ENCODE measurements at regions not wholly inside any gene's neighbourhood (a gene's known extent, or its start where the extent isn't known, plus 50 kb on each side); places are given as distances from the start of the nearest gene placed in this dataset.

DNA sequence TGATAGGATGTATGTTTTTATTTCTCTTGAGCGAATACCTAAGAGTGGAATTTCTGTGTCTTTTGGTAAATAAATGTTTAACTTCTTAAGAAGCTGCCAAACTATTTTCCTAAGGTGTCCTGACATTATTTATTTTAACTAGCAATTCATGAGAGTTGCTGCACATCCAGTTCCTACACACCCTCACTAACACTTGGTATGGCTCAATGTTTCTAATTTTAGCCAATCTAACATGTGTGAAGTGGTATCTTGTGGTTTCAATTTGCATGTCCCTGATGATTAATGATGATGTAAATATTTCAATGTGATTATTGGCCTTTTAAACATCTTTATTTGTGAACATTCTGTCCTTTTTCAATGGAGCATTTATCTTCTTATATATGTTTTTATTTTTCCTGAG lies 2095.5 kb upstream of the C9orf72 start:
- H3K4me3 ChIP-seq (ENCODE audit: control insufficient read depth, low read depth, low read length) = no peak overlapping the region
- TF ChIP-seq, protein P1, sequence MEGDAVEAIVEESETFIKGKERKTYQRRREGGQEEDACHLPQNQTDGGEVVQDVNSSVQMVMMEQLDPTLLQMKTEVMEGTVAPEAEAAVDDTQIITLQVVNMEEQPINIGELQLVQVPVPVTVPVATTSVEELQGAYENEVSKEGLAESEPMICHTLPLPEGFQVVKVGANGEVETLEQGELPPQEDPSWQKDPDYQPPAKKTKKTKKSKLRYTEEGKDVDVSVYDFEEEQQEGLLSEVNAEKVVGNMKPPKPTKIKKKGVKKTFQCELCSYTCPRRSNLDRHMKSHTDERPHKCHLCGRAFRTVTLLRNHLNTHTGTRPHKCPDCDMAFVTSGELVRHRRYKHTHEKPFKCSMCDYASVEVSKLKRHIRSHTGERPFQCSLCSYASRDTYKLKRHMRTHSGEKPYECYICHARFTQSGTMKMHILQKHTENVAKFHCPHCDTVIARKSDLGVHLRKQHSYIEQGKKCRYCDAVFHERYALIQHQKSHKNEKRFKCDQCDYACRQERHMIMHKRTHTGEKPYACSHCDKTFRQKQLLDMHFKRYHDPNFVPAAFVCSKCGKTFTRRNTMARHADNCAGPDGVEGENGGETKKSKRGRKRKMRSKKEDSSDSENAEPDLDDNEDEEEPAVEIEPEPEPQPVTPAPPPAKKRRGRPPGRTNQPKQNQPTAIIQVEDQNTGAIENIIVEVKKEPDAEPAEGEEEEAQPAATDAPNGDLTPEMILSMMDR (conservative IDR thresholded peaks at IDR 0.05; ENCODE audit: control insufficient read depth, insufficient read depth, low read depth, low read length) = no peak
- peak; percentile 59 for DNase-seq (ENCODE audit: low read depth)

DNA sequence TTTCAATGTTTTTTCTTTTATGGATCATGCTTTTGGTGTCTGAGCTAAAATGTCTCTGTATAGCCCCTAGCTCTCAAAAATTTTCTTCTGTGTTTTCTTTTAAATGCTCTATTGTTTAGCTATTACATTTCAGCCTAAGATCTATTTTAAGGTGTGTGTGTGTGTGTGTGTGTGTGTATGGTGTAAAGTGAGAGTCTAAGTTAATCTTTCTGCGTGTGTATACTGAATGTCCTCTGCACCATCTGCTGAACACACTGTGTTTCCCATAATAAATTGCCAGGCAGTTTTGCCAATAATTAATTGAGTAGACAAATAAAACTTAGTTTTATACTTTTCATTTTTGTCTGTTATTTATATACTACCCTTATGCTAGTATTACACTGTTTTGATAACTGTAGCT lies 2096.3 kb upstream of the C9orf72 start:
- DNase-seq (ENCODE audit: low read depth) = no peak
- TF ChIP-seq, protein P1 (conservative IDR thresholded peaks at IDR 0.05; ENCODE audit: control insufficient read depth, insufficient read depth, low read depth, low read length) = no peak
- H3K4me3 ChIP-seq (ENCODE audit: control insufficient read depth, low read depth, low read length) = no peak overlapping the region

- TF ChIP-seq, protein P1 (conservative IDR thresholded peaks at IDR 0.05; ENCODE audit: control insufficient read depth, insufficient read depth, low read depth, low read length) = no peak
- no peak overlapping the region for H3K4me3 ChIP-seq (ENCODE audit: control insufficient read depth, low read depth, low read length)
- DNase-seq (ENCODE audit: low read depth) = no peak
Observed at GRCh38 chr9:29685531-29685930, 2112.2 kb upstream of the C9orf72 start.

- no peak for DNase-seq (ENCODE audit: low read depth)
- H3K4me3 ChIP-seq (ENCODE audit: control insufficient read depth, low read depth, low read length) = no peak overlapping the region
- TF ChIP-seq, protein P1 (conservative IDR thresholded peaks at IDR 0.05; ENCODE audit: control insufficient read depth, insufficient read depth, low read depth, low read length) = no peak
Observed at GRCh38 chr9:29691145-29691544, 2117.9 kb upstream of the C9orf72 start.

GRCh38 chr9:29691758-29692407 lies 2118.6 kb upstream of the C9orf72 start:
- H3K4me3 ChIP-seq (ENCODE audit: control insufficient read depth, low read depth, low read length) = no peak overlapping the region
- DNase-seq (ENCODE audit: low read depth) = peak; percentile 49
- TF ChIP-seq, protein P1 (conservative IDR thresholded peaks at IDR 0.05; ENCODE audit: control insufficient read depth, insufficient read depth, low read depth, low read length) = peak; percentile 57

- no peak overlapping the region for H3K4me3 ChIP-seq (ENCODE audit: control insufficient read depth, low read depth, low read length)
- TF ChIP-seq, protein P1 (conservative IDR thresholded peaks at IDR 0.05; ENCODE audit: control insufficient read depth, insufficient read depth, low read depth, low read length) = no peak
- DNase-seq (ENCODE audit: low read depth) = peak; percentile 48
Observed at GRCh38 chr9:29697011-29697410, 2123.7 kb upstream of the C9orf72 start.

DNA sequence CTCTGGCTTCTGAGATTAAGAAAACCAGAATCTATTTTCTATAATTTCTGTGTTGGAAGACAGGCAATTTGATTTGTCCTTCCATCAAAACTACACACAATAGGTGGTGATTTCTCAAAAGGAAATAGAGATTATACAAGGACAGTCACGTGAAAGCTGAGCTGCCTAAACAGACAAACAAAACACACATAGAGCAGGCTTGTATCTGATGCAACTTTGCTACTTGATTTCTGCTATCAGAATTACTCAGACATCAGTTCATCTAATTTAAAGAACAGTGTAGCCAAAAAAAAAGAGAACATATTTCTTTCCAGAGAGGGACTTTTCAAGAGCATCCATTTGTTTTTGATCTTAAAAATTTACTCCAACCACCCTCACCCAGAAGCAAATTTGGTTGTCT lies 2128.3 kb upstream of the C9orf72 start:
- DNase-seq (ENCODE audit: low read depth) = peak; percentile 3
- no peak overlapping the region for H3K4me3 ChIP-seq (ENCODE audit: control insufficient read depth, low read depth, low read length)
- TF ChIP-seq, protein P1 (conservative IDR thresholded peaks at IDR 0.05; ENCODE audit: control insufficient read depth, insufficient read depth, low read depth, low read length) = no peak
